GM12891 (cell line): ENCODE measurements at regions not wholly inside any gene's neighbourhood (a gene's known extent, or its start where the extent isn't known, plus 50 kb on each side); places are given as distances from the start of the nearest gene placed in this dataset.

Source experiments
- DNase-seq: peaks from one replicate; pipeline ENCODE4 v3.0.0; 2011; ENCODE audit warnings: low spot score; ENCODE audit not compliant: insufficient read length
- FAIRE-seq: peaks from 2 replicates; lab custom pipeline; 2011; peaks lifted over from hg19 to GRCh38; lab: Jason Lieb, UNC
- PAX5 ChIP-seq: IDR thresholded peaks from 2 replicates; pipeline ENCODE4 v1.6.1; 2011; ENCODE audit warnings: low read length, moderate library complexity, mild to moderate bottlenecking; ENCODE audit not compliant: insufficient read depth, severe bottlenecking
- POLR2A ChIP-seq: IDR thresholded peaks from 2 replicates; pipeline ENCODE4 v1.6.1; 2011; ENCODE audit warnings: low read depth, low read length, control low read depth
- POLR2AphosphoS5 ChIP-seq: IDR thresholded peaks from 2 replicates; pipeline ENCODE4 v1.6.1; 2011; ENCODE audit warnings: low read depth, low read length, control low read depth
- POU2F2 ChIP-seq: IDR thresholded peaks from 2 replicates; pipeline ENCODE4 v1.6.1; 2011; ENCODE audit warnings: low read depth, mild to moderate bottlenecking, control low read depth, low read length, moderate library complexity
- SPI1 ChIP-seq: IDR thresholded peaks from 2 replicates; pipeline ENCODE4 v1.6.1; 2011; ENCODE audit warnings: low read depth, low read length, control low read depth
- TAF1 ChIP-seq: IDR thresholded peaks from 2 replicates; pipeline ENCODE4 v1.6.1; 2011; ENCODE audit warnings: low read depth, low read length, control low read depth

DNA sequence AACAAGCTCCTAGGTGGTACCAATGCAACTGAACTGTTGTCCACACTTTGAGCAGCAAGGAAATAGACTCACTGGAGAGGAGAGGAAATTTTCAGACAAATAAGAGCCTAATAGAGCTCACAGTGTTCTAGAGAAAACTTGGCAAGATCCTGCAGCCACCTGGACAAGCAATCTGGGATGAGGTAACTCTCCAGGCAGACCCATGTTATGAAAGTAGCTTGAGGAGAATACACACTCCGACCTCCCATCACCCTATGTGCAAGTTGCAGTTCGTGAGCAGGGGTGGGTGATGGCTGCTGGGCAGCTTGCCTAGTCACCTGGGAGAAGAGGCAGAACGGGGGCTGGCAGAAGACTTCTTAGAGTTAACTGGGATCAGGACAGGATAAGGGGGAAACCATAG, 102.2 kb downstream of the KLF4 start:
- FAIRE-seq, result no peak
- TF ChIP-seq POU2F2, result no peak
- TF ChIP-seq POLR2A, result no peak
- no peak for TF ChIP-seq PAX5
- TF ChIP-seq SPI1, result no peak
- DNase-seq, result no peak

DNA sequence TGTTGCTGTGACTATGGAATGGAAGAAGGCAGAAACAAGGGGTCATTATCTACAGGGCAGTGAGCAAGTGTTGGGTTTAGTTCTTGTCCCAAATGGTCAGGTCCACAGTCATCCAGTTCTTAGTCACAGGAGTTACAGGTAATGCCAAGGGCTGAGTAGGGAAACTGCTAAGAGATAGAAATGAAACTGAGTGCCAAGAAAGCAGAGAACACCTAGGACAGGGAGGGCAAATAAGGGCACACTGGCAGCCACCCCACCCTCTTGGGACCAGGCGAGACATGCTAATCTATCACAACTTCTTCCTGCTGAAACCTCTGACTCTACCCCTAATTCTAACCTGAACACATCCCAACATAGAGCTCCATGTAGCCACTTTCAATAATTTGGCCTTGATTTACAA, 103.2 kb downstream of the KLF4 start:
- no peak for DNase-seq
- no peak for FAIRE-seq
- no peak for TF ChIP-seq TAF1
- TF ChIP-seq SPI1, result no peak
- no peak for TF ChIP-seq POLR2AphosphoS5
- no peak for TF ChIP-seq POLR2A
- no peak for TF ChIP-seq PAX5
- TF ChIP-seq POU2F2, result no peak
